ENCODE measurements at regions not wholly inside any gene's neighbourhood (a gene's known extent, or its start where the extent isn't known, plus 50 kb on each side); places are given as distances from the start of the nearest gene placed in this dataset.
"Not testable (repeated sequence)": the region's sequence is repeated elsewhere in the genome, so short reads cannot be mapped to it uniquely, and the experiment has no call there.

- DNase-seq, result not testable (repeated sequence)
These were observed 52.2 kb upstream of the FRG2C start for GRCh38 chr3:75611724-75612460.

Measured in NCI-H146 (cell line).